Keratinocyte (primary cell): ENCODE measurements at regions not wholly inside any gene's neighbourhood (a gene's known extent, or its start where the extent isn't known, plus 50 kb on each side); places are given as distances from the start of the nearest gene placed in this dataset.

Source experiments
- CTCF ChIP-seq, 3 experiments: IDR thresholded peaks in 1 of 3; conservative IDR thresholded peaks in 1 of 3; optimal IDR thresholded peaks in 1 of 3; 2 replicates in 2 of 3; 3 replicates in 1 of 3; pipeline versions ENCODE3 to v1.5.1; 2011; ENCODE audit warnings: low read length in 3 of 3, mild to moderate bottlenecking in 3 of 3, moderate library complexity in 2 of 3, control low read depth in 1 of 3, inconsistent platforms in 1 of 3; ENCODE audit not compliant: insufficient read depth in 2 of 3; ENCODE audit errors: extremely low read depth in 1 of 3
- EZH2 ChIP-seq: IDR thresholded peaks from one replicate; pipeline ENCODE4 v1.6.1; 2012; ENCODE audit warnings: inconsistent platforms, mild to moderate bottlenecking, low read length, moderate library complexity

- TF ChIP-seq CTCF (optimal IDR thresholded peaks at IDR 0.05 in 1 of 3, IDR thresholded peaks at IDR 0.05 in 1 of 3, conservative IDR thresholded peaks at IDR 0.05 in 1 of 3; ENCODE audit: extremely low read depth in 1 of 3, insufficient read depth in 2 of 3, low read length in 3 of 3) (no peak), EZH2 (no peak)
These were observed 853.6 kb upstream of the SOX11 start for GRCh38 chr2:4838626-4839025.
